ENCODE measurements at regions not wholly inside any gene's neighbourhood (a gene's known extent, or its start where the extent isn't known, plus 50 kb on each side); places are given as distances from the start of the nearest gene placed in this dataset.

GRCh38 chr5:107123014-107123413 lies 547.7 kb downstream of the EFNA5 start:
- TF ChIP-seq CTCF (IDR thresholded peaks at IDR 0.05), result no peak
- no peak for TF ChIP-seq POLR2A (IDR thresholded peaks at IDR 0.05)
- TF ChIP-seq EP300 (IDR thresholded peaks at IDR 0.05), result no peak
- no peak for TF ChIP-seq POLR2AphosphoS5 (IDR thresholded peaks at IDR 0.05)
- 93 to 94% methylated on average over 2 of the region's 2 CpGs for WGBS, 2 donors
- intact Hi-C loops (cut with DNase I), result no loop called here

GRCh38 chr5:107121793-107122519 lies 548.8 kb downstream of the EFNA5 start:
- H3K27ac ChIP-seq, result no peak overlapping the region
- peaks cover 0 to 10% (median 0%) of the 10 kb centered on the region in 4 donors for H3K4me1 ChIP-seq
- no peaks in the 10 kb centered on the region for H3K9me3 ChIP-seq
- TF ChIP-seq CTCF (IDR thresholded peaks at IDR 0.05), result no peak
- no peak for TF ChIP-seq EP300 (IDR thresholded peaks at IDR 0.05)
- no peak for TF ChIP-seq POLR2A (IDR thresholded peaks at IDR 0.05)
- no peak for TF ChIP-seq POLR2AphosphoS5 (IDR thresholded peaks at IDR 0.05)
- H3K27me3 ChIP-seq, result no peaks in the 10 kb centered on the region
- no peak for DNase-seq
- 66 to 75% methylated on average over 3 of the region's 3 CpGs for WGBS, 2 donors
- intact Hi-C loops (cut with DNase I), result no loop called here
- H3K36me3 ChIP-seq, result no peaks in the 10 kb centered on the region
- no peak overlapping the region for H3K4me3 ChIP-seq

More at GRCh38 chr5:107123014-107123413, 547.7 kb downstream of the EFNA5 start:
- Histone ChIP-seq H3K36me3 (no peaks in the 10 kb centered on the region), H3K27me3 (no peaks in the 10 kb centered on the region), H3K9me3 (no peaks in the 10 kb centered on the region), H3K4me1 (peaks cover 0 to 10% (median 0%) of the 10 kb centered on the region in 4 donors), H3K27ac (no peak overlapping the region), H3K4me3 (no peak overlapping the region)
- DNase-seq, result no peak

GRCh38 chr5:107119656-107120055 lies 551.1 kb downstream of the EFNA5 start:
- 92 to 93% methylated on average over 2 of the region's 2 CpGs for WGBS, 2 donors
- TF ChIP-seq POLR2AphosphoS5 (IDR thresholded peaks at IDR 0.05) (no peak), EP300 (IDR thresholded peaks at IDR 0.05) (no peak), CTCF (IDR thresholded peaks at IDR 0.05) (no peak), POLR2A (IDR thresholded peaks at IDR 0.05) (no peak)
- Histone ChIP-seq H3K27ac (no peak overlapping the region), H3K27me3 (no peaks in the 10 kb centered on the region), H3K9me3 (no peaks in the 10 kb centered on the region), H3K4me3 (no peak overlapping the region), H3K4me1 (peaks cover 0 to 10% (median 0%) of the 10 kb centered on the region in 4 donors), H3K36me3 (no peaks in the 10 kb centered on the region)
- intact Hi-C loops (cut with DNase I), result no loop called here
- no peak for DNase-seq

- Histone ChIP-seq H3K27me3 (no peaks in the 10 kb centered on the region), H3K4me1 (peaks cover 0 to 10% (median 0%) of the 10 kb centered on the region in 4 donors), H3K4me3 (no peak overlapping the region), H3K36me3 (no peaks in the 10 kb centered on the region), H3K9me3 (no peaks in the 10 kb centered on the region), H3K27ac (no peak overlapping the region)
- intact Hi-C loops (cut with DNase I), result no loop called here
- no peak for DNase-seq
- WGBS, 2 donors, result 69 to 77% methylated on average over 6 of the region's 6 CpGs
- TF ChIP-seq EP300 (IDR thresholded peaks at IDR 0.05) (no peak), CTCF (IDR thresholded peaks at IDR 0.05) (no peak), POLR2AphosphoS5 (IDR thresholded peaks at IDR 0.05) (no peak), POLR2A (IDR thresholded peaks at IDR 0.05) (no peak)
Observed at GRCh38 chr5:107118184-107119019, 552.3 kb downstream of the EFNA5 start.

Measured in sigmoid colon (tissue), 6 donors.